ENCODE measurements at regions not wholly inside any gene's neighbourhood (a gene's known extent, or its start where the extent isn't known, plus 50 kb on each side); places are given as distances from the start of the nearest gene placed in this dataset.

DNA sequence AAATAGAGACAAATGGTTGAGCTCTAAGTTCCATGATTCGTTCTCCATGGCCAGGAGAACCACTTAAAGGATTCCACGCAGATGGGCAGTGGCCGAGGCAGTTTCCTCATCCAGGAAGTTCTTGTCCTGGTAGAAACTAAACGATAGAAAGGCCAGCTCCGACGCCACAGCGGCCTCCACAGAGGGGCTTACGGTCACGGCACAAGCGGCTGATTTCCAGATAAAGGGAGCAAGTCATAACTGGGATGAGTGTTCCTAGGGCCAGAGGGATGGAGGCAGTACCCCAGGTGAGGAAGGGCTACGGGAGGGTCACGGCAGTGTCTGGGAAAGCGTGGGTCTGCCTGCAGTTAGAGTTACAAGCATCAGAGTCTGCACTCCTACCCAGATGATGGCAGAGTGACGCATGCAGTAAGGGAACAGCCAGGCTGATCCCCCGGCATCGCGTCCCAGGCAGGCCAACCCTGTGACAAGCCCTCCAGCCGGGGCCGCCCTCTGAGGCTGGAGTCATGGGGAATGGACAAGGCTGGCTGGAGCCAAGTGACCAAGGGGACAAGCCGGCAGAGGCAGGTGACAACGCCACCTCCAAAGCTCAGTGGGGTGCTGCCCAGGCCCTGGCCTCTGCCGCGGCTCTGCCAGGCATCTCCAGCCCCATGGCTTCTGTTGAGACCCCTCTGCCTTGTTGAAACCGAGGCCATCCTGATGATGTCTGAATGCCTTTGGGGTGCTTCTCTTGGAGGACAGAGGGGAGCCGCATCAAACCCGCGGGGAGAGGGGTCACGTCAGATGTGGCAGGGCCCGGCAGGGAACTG, 475.1 kb downstream of the BRD1 start:
- no peak for DNase-seq (ENCODE audit: low spot score)
- Histone ChIP-seq H3K36me3 (no peaks in the 10 kb centered on the region), H3K9me3 (no peaks in the 10 kb centered on the region), H3K4me3 (no peak overlapping the region), H3K27me3 (replicated peaks; ENCODE audit: insufficient read depth) (no peaks in the 10 kb centered on the region), H3K27ac (no peak overlapping the region), H3K4me1 (ENCODE audit: control insufficient read depth in 1 of 2, low read depth in 2 of 2) (no peaks in the 10 kb centered on the region)
- TF ChIP-seq, protein P1, sequence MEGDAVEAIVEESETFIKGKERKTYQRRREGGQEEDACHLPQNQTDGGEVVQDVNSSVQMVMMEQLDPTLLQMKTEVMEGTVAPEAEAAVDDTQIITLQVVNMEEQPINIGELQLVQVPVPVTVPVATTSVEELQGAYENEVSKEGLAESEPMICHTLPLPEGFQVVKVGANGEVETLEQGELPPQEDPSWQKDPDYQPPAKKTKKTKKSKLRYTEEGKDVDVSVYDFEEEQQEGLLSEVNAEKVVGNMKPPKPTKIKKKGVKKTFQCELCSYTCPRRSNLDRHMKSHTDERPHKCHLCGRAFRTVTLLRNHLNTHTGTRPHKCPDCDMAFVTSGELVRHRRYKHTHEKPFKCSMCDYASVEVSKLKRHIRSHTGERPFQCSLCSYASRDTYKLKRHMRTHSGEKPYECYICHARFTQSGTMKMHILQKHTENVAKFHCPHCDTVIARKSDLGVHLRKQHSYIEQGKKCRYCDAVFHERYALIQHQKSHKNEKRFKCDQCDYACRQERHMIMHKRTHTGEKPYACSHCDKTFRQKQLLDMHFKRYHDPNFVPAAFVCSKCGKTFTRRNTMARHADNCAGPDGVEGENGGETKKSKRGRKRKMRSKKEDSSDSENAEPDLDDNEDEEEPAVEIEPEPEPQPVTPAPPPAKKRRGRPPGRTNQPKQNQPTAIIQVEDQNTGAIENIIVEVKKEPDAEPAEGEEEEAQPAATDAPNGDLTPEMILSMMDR (IDR thresholded peaks at IDR 0.05) = no peak
- ATAC-seq (ENCODE audit: insufficient number of reproducible peaks, low FRiP score, low read depth) = no peak

DNA sequence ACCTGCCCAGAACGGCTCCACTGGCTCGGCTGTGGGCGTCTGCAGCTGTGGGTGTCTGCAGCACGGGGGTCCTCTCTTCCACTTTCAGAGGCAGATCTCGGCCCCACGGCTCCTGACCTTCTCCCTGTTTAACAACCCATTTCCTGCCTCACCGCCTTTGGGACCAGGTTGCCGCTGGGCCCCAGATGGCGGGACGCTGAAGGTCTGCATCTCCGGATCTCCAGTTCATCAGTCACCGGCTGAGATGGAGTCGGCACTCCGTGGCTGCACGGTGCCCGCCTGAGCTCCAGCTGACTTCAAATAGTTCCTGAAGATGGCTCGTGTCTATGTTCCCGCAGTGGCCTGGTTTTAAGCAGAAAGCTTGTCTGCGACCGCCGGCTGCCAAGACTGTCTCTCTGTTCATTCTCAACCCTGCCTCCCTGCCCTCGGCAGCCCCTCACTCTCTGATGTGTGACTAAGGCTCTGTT, 475.9 kb downstream of the BRD1 start:
- H3K27ac ChIP-seq = no peak overlapping the region
- no peak overlapping the region for H3K4me3 ChIP-seq
- TF ChIP-seq, protein P1 (IDR thresholded peaks at IDR 0.05) = no peak
- no peaks in the 10 kb centered on the region for H3K9me3 ChIP-seq
- H3K27me3 ChIP-seq (replicated peaks; ENCODE audit: insufficient read depth) = no peaks in the 10 kb centered on the region
- no peaks in the 10 kb centered on the region for H3K36me3 ChIP-seq
- ATAC-seq (ENCODE audit: insufficient number of reproducible peaks, low FRiP score, low read depth) = no peak
- no peaks in the 10 kb centered on the region for H3K4me1 ChIP-seq (ENCODE audit: control insufficient read depth in 1 of 2, low read depth in 2 of 2)
- DNase-seq (ENCODE audit: low spot score) = no peak

DNA sequence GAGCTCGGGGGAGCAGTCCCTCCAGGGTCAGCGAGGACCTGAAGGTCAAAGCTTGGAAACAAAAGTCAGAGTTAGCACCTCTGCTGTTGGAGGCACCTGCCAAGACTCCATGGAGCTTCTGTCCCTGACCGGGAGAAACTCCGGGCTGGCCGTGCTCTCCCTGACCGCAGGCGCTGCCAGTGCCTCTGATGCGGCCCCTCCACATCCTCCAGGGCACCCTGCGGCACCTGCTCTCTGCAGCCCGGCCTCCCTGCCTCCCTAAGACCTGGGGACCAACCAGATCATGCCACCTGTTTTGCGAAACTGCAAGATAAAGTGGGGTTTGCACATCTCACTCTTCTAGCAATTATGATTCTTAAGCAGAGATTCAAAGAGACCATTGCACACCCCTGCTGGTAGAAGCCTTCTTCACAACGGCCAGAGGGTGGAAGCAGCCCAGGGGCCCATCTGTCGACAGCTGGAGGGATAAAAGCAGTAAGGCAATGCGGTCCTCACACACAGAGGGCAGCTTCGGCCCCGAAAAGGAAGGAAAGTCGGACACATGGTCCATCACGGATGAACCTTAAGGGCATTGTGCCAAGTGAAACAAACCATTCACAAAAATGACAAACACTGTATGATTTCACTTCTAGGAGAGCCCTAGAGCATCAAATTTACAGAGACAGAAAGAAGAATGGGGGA, 477.1 kb downstream of the BRD1 start:
- TF ChIP-seq, protein P1 (IDR thresholded peaks at IDR 0.05) = no peak
- H3K36me3 ChIP-seq = no peaks in the 10 kb centered on the region
- H3K27me3 ChIP-seq (replicated peaks; ENCODE audit: insufficient read depth) = no peaks in the 10 kb centered on the region
- ATAC-seq (ENCODE audit: insufficient number of reproducible peaks, low FRiP score, low read depth) = no peak
- DNase-seq (ENCODE audit: low spot score) = no peak
- no peaks in the 10 kb centered on the region for H3K4me1 ChIP-seq (ENCODE audit: control insufficient read depth in 1 of 2, low read depth in 2 of 2)
- no peak overlapping the region for H3K27ac ChIP-seq
- no peak overlapping the region for H3K4me3 ChIP-seq
- H3K9me3 ChIP-seq = no peaks in the 10 kb centered on the region

DNA sequence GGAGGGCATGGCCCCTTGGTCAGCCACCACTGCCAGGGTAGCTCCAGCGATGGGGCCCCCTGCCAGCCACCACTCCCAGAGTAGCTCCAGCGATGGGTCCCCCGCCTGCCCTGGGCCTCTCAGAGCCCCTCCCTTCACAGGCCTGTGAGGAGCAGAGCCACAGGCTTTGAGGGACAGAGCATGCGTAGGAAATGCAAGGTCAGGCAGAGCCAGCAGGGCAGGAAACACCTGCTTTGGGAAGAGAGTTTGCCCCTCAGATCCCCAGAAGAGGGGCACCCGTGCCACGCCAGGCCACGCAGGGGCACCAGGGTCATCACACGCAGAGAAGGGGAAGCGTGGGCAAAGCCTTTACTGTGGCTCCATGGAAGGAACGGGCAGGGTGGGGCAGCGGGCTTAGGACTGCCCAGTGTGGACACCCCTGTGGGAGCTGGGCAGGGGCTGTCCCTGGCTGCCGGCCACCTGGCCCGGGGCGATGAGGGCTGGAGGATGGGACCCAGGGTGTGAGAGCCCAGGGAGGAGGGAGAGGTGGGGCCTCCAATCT, 477.8 kb downstream of the BRD1 start:
- no peak overlapping the region for H3K4me3 ChIP-seq
- H3K27me3 ChIP-seq (replicated peaks; ENCODE audit: insufficient read depth) = no peaks in the 10 kb centered on the region
- no peak for ATAC-seq (ENCODE audit: insufficient number of reproducible peaks, low FRiP score, low read depth)
- no peaks in the 10 kb centered on the region for H3K36me3 ChIP-seq
- no peaks in the 10 kb centered on the region for H3K4me1 ChIP-seq (ENCODE audit: control insufficient read depth in 1 of 2, low read depth in 2 of 2)
- no peaks in the 10 kb centered on the region for H3K9me3 ChIP-seq
- TF ChIP-seq, protein P1 (IDR thresholded peaks at IDR 0.05) = no peak
- no peak overlapping the region for H3K27ac ChIP-seq
- DNase-seq (ENCODE audit: low spot score) = no peak

DNA sequence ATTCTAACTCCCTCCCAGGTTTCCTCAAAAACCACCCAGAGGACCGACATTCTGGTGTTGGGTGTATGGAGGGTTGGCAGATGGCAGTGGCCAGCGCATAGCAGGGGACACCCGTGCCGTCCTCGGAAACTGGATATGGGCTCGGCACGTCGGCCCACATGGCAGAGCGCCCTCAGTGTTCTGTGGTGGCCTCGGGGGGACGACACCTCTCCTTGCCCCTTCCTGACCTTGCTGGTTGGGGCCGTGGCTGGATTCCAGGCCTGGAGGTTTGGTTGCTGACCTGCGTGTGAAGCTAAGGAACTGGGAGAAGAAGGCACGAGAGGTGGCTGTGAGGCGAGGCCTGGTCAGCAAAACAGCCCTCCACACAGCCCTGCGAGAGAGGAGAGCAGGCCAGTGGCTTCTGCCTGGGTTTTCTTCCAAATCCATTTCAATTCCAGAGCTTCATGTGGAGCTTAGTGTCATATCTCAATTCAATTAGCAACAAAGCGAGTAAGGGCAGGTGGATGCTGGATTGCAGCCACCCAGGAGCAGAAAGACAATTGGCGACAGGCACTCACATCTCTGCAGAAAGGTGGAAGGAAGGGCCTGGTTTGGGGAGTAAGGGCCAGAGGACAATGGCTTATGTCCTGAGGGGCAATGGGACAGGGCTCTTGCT, 478.4 kb downstream of the BRD1 start:
- DNase-seq (ENCODE audit: low spot score) (no peak), ATAC-seq (ENCODE audit: insufficient number of reproducible peaks, low FRiP score, low read depth) (no peak)
- Histone ChIP-seq H3K27ac (no peak overlapping the region), H3K9me3 (no peaks in the 10 kb centered on the region), H3K36me3 (no peaks in the 10 kb centered on the region), H3K4me1 (ENCODE audit: control insufficient read depth in 1 of 2, low read depth in 2 of 2) (no peaks in the 10 kb centered on the region), H3K27me3 (replicated peaks; ENCODE audit: insufficient read depth) (no peaks in the 10 kb centered on the region), H3K4me3 (no peak overlapping the region)
- TF ChIP-seq, protein P1 (IDR thresholded peaks at IDR 0.05) = no peak
